ENCODE measurements at regions not wholly inside any gene's neighbourhood (a gene's known extent, or its start where the extent isn't known, plus 50 kb on each side); places are given as distances from the start of the nearest gene placed in this dataset.

DNA sequence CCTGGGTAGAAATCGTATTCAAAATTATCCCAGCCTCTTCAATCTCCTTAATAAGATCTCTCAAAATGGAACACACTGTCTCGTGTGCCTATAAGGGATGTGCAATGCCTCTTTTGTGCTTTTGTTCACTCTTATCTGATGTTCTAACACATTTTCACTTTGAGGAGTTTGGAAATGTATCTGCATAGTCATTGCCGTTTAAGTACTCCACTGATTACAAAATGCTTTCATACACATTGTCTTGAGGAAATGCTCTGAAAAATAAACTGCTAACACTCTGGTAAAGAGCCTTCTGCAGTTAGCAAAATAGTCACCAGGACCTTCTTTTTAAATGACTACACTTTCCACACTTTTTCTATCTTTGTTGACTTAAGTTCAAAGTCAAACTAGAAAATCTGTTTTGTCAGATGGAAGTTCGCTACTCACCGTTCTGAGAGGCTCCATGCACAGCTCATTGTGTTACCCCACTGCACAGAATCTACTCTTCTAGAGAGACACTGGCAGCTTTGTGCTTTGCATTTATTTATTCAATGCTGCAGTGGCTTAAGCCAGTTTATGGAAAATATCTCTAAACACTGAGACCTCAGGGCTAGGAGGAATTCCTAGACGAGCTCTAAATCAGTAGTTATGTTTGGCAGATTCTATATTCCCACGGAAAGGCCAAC is 159.0 kb downstream of the CHIC2 start:
- no peak overlapping the region for H4K8ac ChIP-seq (ENCODE audit: low read depth, low read length)
- H3K4me1 ChIP-seq (ENCODE audit: control insufficient read depth, low read depth, low read length) = peaks cover 5% of the 10 kb centered on the region
- no peak overlapping the region for H3K4me2 ChIP-seq (ENCODE audit: low read length)
- no peak for DNase-seq
- H2BK5ac ChIP-seq (ENCODE audit: low read length) = no peak overlapping the region
- H3K23ac ChIP-seq (ENCODE audit: low read length) = no peak overlapping the region
- H3K79me2 ChIP-seq (ENCODE audit: control insufficient read depth, insufficient read depth, low read length) = no peaks in the 10 kb centered on the region
- no peak overlapping the region for H3K4me3 ChIP-seq (ENCODE audit: low read length)
- H2BK120ac ChIP-seq (ENCODE audit: low read depth, low read length) = no peak overlapping the region
- no peak overlapping the region for H3K27ac ChIP-seq (ENCODE audit: low read depth, low read length)
- no peak overlapping the region for H3K9ac ChIP-seq (ENCODE audit: low read length)
- H3K27me3 ChIP-seq (ENCODE audit: insufficient read depth, low read length, poor library complexity) = no peaks in the 10 kb centered on the region
- no peak overlapping the region for H4K5ac ChIP-seq (ENCODE audit: low read length)
- no peak overlapping the region for H3K4ac ChIP-seq (ENCODE audit: low read depth, low read length)
- H3K36me3 ChIP-seq (ENCODE audit: control insufficient read depth, insufficient read depth, low read length) = no peaks in the 10 kb centered on the region
- no peak overlapping the region for H2BK15ac ChIP-seq (replicated peaks; ENCODE audit: low read depth)
- no peak overlapping the region for H3K56ac ChIP-seq (ENCODE audit: low read length)
- H3K79me1 ChIP-seq (ENCODE audit: low read length) = no peaks in the 10 kb centered on the region
- no peak overlapping the region for H3K18ac ChIP-seq (ENCODE audit: low read length)
- whole genome bisulfite sequencing (ENCODE audit: extremely low coverage, insufficient coverage, low lambda C conversion rate) = no CpG with 5 or more reads among the region's 7 CpGs
- H2AK5ac ChIP-seq (ENCODE audit: low read length) = no peak overlapping the region

DNA sequence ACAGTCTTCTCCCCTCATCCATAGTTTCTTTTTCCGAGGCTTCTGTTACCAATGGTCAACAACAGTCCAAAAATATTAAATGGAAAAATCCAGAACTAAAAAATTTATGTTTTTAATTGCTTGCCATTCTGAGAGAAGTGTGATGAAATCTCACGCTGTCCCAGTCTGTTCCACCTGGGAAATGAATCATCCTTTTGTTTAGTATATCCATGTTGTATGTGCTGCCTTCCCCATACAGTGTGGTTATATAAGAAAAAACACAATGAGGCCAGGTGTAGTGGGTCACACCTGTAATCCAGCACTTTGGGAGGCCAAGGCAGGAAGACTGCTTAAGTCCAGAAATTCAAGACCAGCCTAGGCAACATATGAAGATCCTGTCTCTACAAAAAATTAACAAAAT is 161.6 kb downstream of the CHIC2 start:
- H4K5ac ChIP-seq (ENCODE audit: low read length) = no peak overlapping the region
- peaks cover 3% of the 10 kb centered on the region for H3K4me1 ChIP-seq (ENCODE audit: control insufficient read depth, low read depth, low read length)
- WGBS (ENCODE audit: extremely low coverage, insufficient coverage, low lambda C conversion rate) = no CpG with 5 or more reads among the region's 2 CpGs
- DNase-seq = no peak
- H3K9ac ChIP-seq (ENCODE audit: low read length) = no peak overlapping the region
- no peaks in the 10 kb centered on the region for H3K36me3 ChIP-seq (ENCODE audit: control insufficient read depth, insufficient read depth, low read length)
- H3K4me3 ChIP-seq (ENCODE audit: low read length) = no peak overlapping the region
- H3K79me1 ChIP-seq (ENCODE audit: low read length) = no peaks in the 10 kb centered on the region
- no peak overlapping the region for H3K56ac ChIP-seq (ENCODE audit: low read length)
- no peaks in the 10 kb centered on the region for H3K27me3 ChIP-seq (ENCODE audit: insufficient read depth, low read length, poor library complexity)
- no peak overlapping the region for H2BK5ac ChIP-seq (ENCODE audit: low read length)
- no peak overlapping the region for H4K8ac ChIP-seq (ENCODE audit: low read depth, low read length)
- no peak overlapping the region for H2AK5ac ChIP-seq (ENCODE audit: low read length)
- H3K23ac ChIP-seq (ENCODE audit: low read length) = no peak overlapping the region
- no peak overlapping the region for H3K4me2 ChIP-seq (ENCODE audit: low read length)
- no peak overlapping the region for H2BK15ac ChIP-seq (replicated peaks; ENCODE audit: low read depth)
- H3K18ac ChIP-seq (ENCODE audit: low read length) = no peak overlapping the region
- no peak overlapping the region for H3K4ac ChIP-seq (ENCODE audit: low read depth, low read length)
- no peak overlapping the region for H3K27ac ChIP-seq (ENCODE audit: low read depth, low read length)
- no peaks in the 10 kb centered on the region for H3K79me2 ChIP-seq (ENCODE audit: control insufficient read depth, insufficient read depth, low read length)
- H2BK120ac ChIP-seq (ENCODE audit: low read depth, low read length) = no peak overlapping the region

DNA sequence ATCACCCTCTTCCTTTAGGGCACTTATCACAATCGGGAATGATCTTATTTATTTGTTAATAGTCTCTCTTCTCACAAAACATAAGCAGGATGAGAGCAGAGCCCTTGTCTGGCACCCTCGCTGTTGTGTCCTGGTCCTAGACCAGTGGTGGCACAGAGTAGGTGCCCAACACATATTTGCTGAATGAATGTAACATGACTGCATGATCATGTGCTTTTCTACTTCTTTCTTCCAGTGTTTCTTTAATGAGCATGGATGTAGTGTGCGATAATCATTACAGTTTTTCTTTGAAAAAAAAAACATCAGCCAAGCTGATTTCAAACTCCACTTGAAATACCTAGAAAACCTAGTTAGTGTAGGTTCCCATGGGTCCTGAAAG is 164.1 kb downstream of the CHIC2 start:
- no peaks in the 10 kb centered on the region for H3K27me3 ChIP-seq (ENCODE audit: insufficient read depth, low read length, poor library complexity)
- no peak overlapping the region for H2AK5ac ChIP-seq (ENCODE audit: low read length)
- no peak overlapping the region for H3K9ac ChIP-seq (ENCODE audit: low read length)
- no peak overlapping the region for H3K18ac ChIP-seq (ENCODE audit: low read length)
- no peak overlapping the region for H3K56ac ChIP-seq (ENCODE audit: low read length)
- no peaks in the 10 kb centered on the region for H3K36me3 ChIP-seq (ENCODE audit: control insufficient read depth, insufficient read depth, low read length)
- H2BK120ac ChIP-seq (ENCODE audit: low read depth, low read length) = no peak overlapping the region
- no peak overlapping the region for H3K27ac ChIP-seq (ENCODE audit: low read depth, low read length)
- H3K4me1 ChIP-seq (ENCODE audit: control insufficient read depth, low read depth, low read length) = no peaks in the 10 kb centered on the region
- no peaks in the 10 kb centered on the region for H3K79me1 ChIP-seq (ENCODE audit: low read length)
- H3K79me2 ChIP-seq (ENCODE audit: control insufficient read depth, insufficient read depth, low read length) = no peaks in the 10 kb centered on the region
- no peak overlapping the region for H3K4ac ChIP-seq (ENCODE audit: low read depth, low read length)
- H3K23ac ChIP-seq (ENCODE audit: low read length) = no peak overlapping the region
- H4K5ac ChIP-seq (ENCODE audit: low read length) = no peak overlapping the region
- H4K8ac ChIP-seq (ENCODE audit: low read depth, low read length) = no peak overlapping the region
- no peak overlapping the region for H2BK15ac ChIP-seq (replicated peaks; ENCODE audit: low read depth)
- DNase-seq = no peak
- WGBS (ENCODE audit: extremely low coverage, insufficient coverage, low lambda C conversion rate) = no CpG with 5 or more reads among the region's 3 CpGs
- H3K4me3 ChIP-seq (ENCODE audit: low read length) = no peak overlapping the region
- H3K4me2 ChIP-seq (ENCODE audit: low read length) = no peak overlapping the region
- no peak overlapping the region for H2BK5ac ChIP-seq (ENCODE audit: low read length)

DNA sequence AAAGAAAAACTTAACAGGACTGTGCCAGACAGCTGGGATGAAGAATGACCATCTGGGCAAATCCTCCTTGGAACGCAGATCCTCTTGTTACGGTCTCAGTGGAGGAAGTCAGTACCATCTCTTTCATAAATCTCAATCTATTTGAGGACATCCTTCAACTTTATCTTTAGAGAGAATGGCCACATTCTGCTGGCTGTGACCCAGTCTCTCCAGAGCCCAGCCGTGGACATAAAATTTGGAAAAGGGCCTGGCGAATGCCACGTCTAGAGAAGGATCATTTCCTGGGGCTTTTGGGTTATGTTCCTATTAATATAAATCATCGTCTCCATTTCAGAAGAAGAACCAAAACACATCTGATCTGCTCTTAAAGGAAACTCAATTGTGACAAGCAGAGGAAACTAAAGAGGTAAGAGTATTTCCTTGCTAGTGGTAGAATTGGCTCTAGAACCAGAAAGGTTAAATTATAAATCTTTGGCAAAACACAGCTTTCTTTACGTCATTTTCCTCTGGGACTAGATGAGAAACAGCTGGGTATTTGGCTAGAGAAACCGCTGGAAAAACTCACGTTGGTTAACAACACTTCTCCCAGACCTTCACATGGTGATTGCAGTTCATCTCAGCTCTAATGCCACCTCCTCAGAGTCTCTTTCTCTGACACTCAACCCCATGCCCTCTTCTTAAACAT is 164.7 kb downstream of the CHIC2 start:
- Histone ChIP-seq H3K9ac (ENCODE audit: low read length) (no peak overlapping the region), H3K18ac (ENCODE audit: low read length) (no peak overlapping the region), H3K4me3 (ENCODE audit: low read length) (no peak overlapping the region), H3K79me2 (ENCODE audit: control insufficient read depth, insufficient read depth, low read length) (no peaks in the 10 kb centered on the region), H3K36me3 (ENCODE audit: control insufficient read depth, insufficient read depth, low read length) (no peaks in the 10 kb centered on the region), H3K4ac (ENCODE audit: low read depth, low read length) (no peak overlapping the region), H3K56ac (ENCODE audit: low read length) (no peak overlapping the region), H3K4me1 (ENCODE audit: control insufficient read depth, low read depth, low read length) (no peaks in the 10 kb centered on the region), H2BK15ac (replicated peaks; ENCODE audit: low read depth) (no peak overlapping the region), H2BK120ac (ENCODE audit: low read depth, low read length) (no peak overlapping the region), H3K27ac (ENCODE audit: low read depth, low read length) (no peak overlapping the region), H3K4me2 (ENCODE audit: low read length) (no peak overlapping the region), H4K8ac (ENCODE audit: low read depth, low read length) (no peak overlapping the region), H4K5ac (ENCODE audit: low read length) (no peak overlapping the region), H2AK5ac (ENCODE audit: low read length) (no peak overlapping the region), H3K27me3 (ENCODE audit: insufficient read depth, low read length, poor library complexity) (no peaks in the 10 kb centered on the region), H3K79me1 (ENCODE audit: low read length) (no peaks in the 10 kb centered on the region), H3K23ac (ENCODE audit: low read length) (no peak overlapping the region), H2BK5ac (ENCODE audit: low read length) (no peak overlapping the region)
- no peak for DNase-seq
- WGBS (ENCODE audit: extremely low coverage, insufficient coverage, low lambda C conversion rate) = no CpG with 5 or more reads among the region's 9 CpGs

DNA sequence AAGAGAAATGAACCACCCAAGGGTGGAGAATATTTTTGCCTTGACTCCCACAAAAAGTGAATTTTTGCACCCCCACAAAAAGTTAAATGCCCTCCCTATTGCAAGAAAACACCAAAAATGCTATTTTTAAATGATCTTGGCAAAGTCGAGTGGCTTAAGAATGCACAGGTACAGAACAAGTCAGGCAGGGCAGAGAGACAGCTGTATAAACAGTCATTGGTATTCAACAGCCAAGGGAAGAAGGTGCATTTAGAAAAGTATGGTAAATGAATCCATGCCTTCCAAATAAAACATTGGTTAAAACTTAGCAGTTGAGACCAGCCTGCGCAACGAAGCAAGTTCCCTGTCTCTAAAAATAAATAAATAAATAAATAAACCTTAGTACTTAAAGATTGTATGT is 169.3 kb downstream of the CHIC2 start:
- Histone ChIP-seq H3K79me2 (ENCODE audit: control insufficient read depth, insufficient read depth, low read length) (no peaks in the 10 kb centered on the region), H2BK5ac (ENCODE audit: low read length) (no peak overlapping the region), H2AK5ac (ENCODE audit: low read length) (no peak overlapping the region), H3K4me1 (ENCODE audit: control insufficient read depth, low read depth, low read length) (no peaks in the 10 kb centered on the region), H3K18ac (ENCODE audit: low read length) (no peak overlapping the region), H4K5ac (ENCODE audit: low read length) (no peak overlapping the region), H3K36me3 (ENCODE audit: control insufficient read depth, insufficient read depth, low read length) (no peaks in the 10 kb centered on the region), H3K27ac (ENCODE audit: low read depth, low read length) (no peak overlapping the region), H2BK15ac (replicated peaks; ENCODE audit: low read depth) (no peak overlapping the region), H3K23ac (ENCODE audit: low read length) (no peak overlapping the region), H3K56ac (ENCODE audit: low read length) (no peak overlapping the region), H3K27me3 (ENCODE audit: insufficient read depth, low read length, poor library complexity) (no peaks in the 10 kb centered on the region), H3K9ac (ENCODE audit: low read length) (no peak overlapping the region), H4K8ac (ENCODE audit: low read depth, low read length) (no peak overlapping the region), H3K4me2 (ENCODE audit: low read length) (no peak overlapping the region), H3K4ac (ENCODE audit: low read depth, low read length) (no peak overlapping the region), H3K4me3 (ENCODE audit: low read length) (no peak overlapping the region), H3K79me1 (ENCODE audit: low read length) (no peaks in the 10 kb centered on the region), H2BK120ac (ENCODE audit: low read depth, low read length) (no peak overlapping the region)
- no peak for DNase-seq
- no CpG with 5 or more reads among the region's 3 CpGs for WGBS (ENCODE audit: extremely low coverage, insufficient coverage, low lambda C conversion rate)

DNA sequence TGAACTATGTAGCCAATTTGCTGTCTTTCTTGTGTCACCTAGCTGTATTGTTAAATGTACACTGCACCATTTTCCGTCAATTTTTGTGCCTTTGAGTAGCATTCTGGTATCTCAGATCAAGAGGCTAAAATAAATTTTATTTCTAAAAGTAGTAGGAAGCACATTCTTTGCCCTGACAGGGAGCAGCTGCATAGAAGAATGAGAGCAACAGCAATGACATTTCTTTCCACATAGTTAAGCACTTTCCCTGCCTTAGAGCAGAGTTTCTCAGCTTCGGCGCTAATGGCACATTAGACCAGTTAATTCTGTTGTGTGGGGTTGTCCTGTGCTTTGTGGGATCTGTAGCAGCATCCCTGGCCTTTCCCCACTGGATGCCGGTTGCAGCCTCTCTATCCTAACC is 173.9 kb downstream of the CHIC2 start:
- no peak overlapping the region for H2BK120ac ChIP-seq (ENCODE audit: low read depth, low read length)
- H3K4me2 ChIP-seq (ENCODE audit: low read length) = no peak overlapping the region
- no peak overlapping the region for H4K8ac ChIP-seq (ENCODE audit: low read depth, low read length)
- H2BK15ac ChIP-seq (replicated peaks; ENCODE audit: low read depth) = no peak overlapping the region
- no peak overlapping the region for H3K4me3 ChIP-seq (ENCODE audit: low read length)
- H3K27ac ChIP-seq (ENCODE audit: low read depth, low read length) = no peak overlapping the region
- H3K36me3 ChIP-seq (ENCODE audit: control insufficient read depth, insufficient read depth, low read length) = no peaks in the 10 kb centered on the region
- no peaks in the 10 kb centered on the region for H3K79me2 ChIP-seq (ENCODE audit: control insufficient read depth, insufficient read depth, low read length)
- WGBS (ENCODE audit: extremely low coverage, insufficient coverage, low lambda C conversion rate) = no CpG with 5 or more reads among the region's 4 CpGs
- H3K23ac ChIP-seq (ENCODE audit: low read length) = no peak overlapping the region
- no peak for DNase-seq
- no peaks in the 10 kb centered on the region for H3K4me1 ChIP-seq (ENCODE audit: control insufficient read depth, low read depth, low read length)
- H4K5ac ChIP-seq (ENCODE audit: low read length) = no peak overlapping the region
- no peak overlapping the region for H3K56ac ChIP-seq (ENCODE audit: low read length)
- H2AK5ac ChIP-seq (ENCODE audit: low read length) = no peak overlapping the region
- no peaks in the 10 kb centered on the region for H3K79me1 ChIP-seq (ENCODE audit: low read length)
- H3K4ac ChIP-seq (ENCODE audit: low read depth, low read length) = no peak overlapping the region
- no peak overlapping the region for H3K9ac ChIP-seq (ENCODE audit: low read length)
- no peak overlapping the region for H3K18ac ChIP-seq (ENCODE audit: low read length)
- H2BK5ac ChIP-seq (ENCODE audit: low read length) = no peak overlapping the region
- H3K27me3 ChIP-seq (ENCODE audit: insufficient read depth, low read length, poor library complexity) = no peaks in the 10 kb centered on the region
